GM12872 (cell line): ENCODE measurements at regions not wholly inside any gene's neighbourhood (a gene's known extent, or its start where the extent isn't known, plus 50 kb on each side); places are given as distances from the start of the nearest gene placed in this dataset.

Source experiments
- CTCF ChIP-seq: IDR thresholded peaks from 3 replicates; pipeline ENCODE4 v1.5.1; 2011; ENCODE audit warnings: low read depth, mild to moderate bottlenecking, low read length, moderate library complexity; ENCODE audit not compliant: insufficient read depth

- no peak for TF ChIP-seq CTCF
Observed at GRCh38 chr4:66923081-66923865, 622.0 kb downstream of the CENPC start.

- TF ChIP-seq CTCF = no peak
Observed at GRCh38 chr4:66921433-66921832, 623.9 kb downstream of the CENPC start.

GRCh38 chr4:66920514-66920913 lies 624.8 kb downstream of the CENPC start:
- TF ChIP-seq CTCF = no peak

GRCh38 chr4:66911880-66912279 lies 633.4 kb downstream of the CENPC start:
- TF ChIP-seq CTCF = no peak

GRCh38 chr4:66906314-66906713 lies 639.0 kb downstream of the CENPC start:
- TF ChIP-seq CTCF = no peak

GRCh38 chr4:66899422-66900065 lies 645.8 kb downstream of the CENPC start:
- TF ChIP-seq CTCF = no peak

- no peak for TF ChIP-seq CTCF
Observed at GRCh38 chr4:66893807-66894206, 651.5 kb downstream of the CENPC start.
